NCI-H187 treated with DMSO at 0.1 percent for 48 hours (cell line): ENCODE measurements at regions not wholly inside any gene's neighbourhood (a gene's known extent, or its start where the extent isn't known, plus 50 kb on each side); places are given as distances from the start of the nearest gene placed in this dataset.
"Not testable (repeated sequence)": the region's sequence is repeated elsewhere in the genome, so short reads cannot be mapped to it uniquely, and the experiment has no call there.

ENCODE experiments used
- DNase-seq: peaks from one replicate; lab custom pipeline; 2025; lab: John Stamatoyannopoulos, UW

DNA sequence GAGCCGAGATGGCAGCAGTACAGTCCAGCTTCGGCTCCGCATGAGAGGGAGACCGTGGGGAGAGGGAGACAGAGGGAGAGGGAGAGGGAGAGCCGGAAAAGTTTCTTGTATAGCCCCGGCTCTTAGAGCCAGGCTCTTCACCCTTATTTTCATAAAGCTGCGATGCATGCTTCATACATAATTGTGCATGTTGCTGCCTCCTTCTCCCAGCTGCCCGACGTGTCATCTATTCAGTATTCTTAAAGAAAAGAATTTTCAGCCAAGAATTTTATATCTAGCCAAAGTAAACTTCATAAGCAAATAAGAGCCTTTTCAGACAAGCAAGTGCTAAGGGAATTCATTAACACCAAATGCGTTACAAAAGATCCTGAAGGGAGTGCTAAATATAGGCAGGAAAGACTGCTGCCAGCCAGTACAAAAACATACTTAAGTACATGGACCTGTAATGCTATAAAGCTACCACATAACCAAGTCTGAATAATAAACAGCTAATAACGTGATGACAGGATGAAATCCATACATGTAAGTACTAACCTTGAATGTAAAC lies 219.8 kb upstream of the CXADR start:
- DNase-seq: not testable (repeated sequence)

DNA sequence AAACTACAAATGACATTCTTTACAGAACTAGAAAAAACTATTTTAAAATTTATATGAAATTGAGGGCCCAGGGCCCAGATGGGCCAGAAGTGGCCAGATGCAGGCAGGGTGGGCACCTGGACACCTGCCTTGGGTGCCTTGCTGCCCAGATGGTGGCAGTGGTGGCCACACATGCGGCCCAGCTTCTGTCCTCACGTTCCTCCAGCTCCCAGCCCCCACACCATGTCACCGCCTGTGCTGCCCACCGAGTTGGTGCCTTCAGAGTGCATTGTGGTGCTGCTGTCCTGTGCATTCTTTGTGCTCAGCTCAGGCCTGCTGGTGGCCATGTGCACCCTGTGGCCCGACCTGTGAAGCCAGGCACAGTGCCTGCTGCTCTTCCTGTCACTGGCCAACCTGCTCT lies 216.8 kb upstream of the CXADR start:
- DNase-seq: no peak

DNA sequence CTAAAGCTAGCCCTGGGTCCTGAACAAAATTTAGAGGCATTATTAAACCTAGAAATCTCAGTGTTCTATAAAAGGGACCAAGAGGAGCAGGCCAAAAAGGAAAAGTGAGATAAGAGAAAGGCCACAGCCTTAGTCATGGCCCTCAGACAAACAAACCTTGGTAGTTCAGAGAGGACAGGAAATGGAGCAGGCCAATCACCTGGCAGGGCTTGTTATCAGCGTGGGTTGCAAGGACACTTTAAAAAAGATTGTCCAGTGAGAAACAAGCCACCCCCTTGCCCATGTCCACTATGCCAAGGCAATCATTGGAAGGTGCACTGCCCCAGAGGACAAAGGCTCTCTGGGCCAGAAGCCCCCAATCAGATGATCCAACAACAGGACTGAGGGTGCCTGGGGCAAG lies 213.3 kb upstream of the CXADR start:
- not testable (repeated sequence) for DNase-seq

DNA sequence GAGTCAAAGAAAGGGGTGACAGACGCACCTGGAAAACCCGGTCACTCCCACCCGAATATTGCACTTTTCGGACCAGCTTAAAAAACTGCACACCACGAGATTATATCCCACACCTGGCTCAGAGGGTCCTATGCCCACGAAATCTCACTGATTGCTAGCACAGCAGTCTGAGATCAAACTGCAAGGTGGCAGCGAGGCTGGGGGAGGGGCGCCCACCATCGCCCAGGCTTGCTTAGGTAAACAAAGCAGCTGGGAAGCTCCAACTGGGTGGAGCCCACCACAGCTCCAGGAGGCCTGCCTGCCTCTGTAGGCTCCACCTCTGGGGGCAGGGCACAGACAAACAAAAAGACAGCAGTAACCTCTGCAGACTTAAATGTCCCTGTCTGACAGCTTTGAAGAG lies 185.1 kb upstream of the CXADR start:
- not testable (repeated sequence) for DNase-seq

DNA sequence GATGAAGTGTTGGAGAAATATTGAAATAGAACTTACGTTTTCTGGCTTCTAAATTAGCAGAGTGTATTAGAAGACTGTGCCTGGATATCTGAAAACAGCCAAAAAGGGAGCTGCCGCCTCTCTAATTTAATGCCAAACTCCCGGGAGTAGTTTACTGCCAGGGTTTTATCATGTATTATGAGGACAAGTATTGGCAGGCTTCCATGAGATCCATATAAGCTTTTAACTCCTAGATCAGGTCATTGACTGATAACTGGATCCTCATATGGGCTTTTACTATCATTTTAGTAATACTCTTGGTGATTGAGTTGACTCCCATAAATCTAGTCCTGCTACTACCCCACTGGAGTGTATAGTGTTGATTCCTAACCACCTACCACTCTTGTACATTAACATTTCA lies 178.4 kb upstream of the CXADR start:
- DNase-seq: peak; percentile 90

DNA sequence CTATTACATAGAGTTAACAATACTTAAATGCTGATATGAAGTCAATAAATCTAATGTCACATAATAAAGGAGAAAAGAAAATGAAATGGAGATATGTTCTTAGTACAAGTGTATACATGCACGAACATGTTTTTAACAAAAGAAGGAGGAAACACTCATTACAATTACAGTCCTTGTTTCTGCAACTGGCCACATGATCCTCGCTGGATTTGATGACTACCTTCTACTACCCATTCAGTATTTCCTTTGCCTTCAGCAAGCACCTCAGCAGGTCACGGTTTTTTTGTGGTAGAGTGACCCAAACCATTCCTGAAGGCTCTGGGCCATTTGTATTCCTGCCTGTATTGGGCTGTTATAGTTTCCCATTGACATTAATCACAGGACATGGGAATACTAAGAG lies 172.8 kb upstream of the CXADR start:
- no peak for DNase-seq

DNA sequence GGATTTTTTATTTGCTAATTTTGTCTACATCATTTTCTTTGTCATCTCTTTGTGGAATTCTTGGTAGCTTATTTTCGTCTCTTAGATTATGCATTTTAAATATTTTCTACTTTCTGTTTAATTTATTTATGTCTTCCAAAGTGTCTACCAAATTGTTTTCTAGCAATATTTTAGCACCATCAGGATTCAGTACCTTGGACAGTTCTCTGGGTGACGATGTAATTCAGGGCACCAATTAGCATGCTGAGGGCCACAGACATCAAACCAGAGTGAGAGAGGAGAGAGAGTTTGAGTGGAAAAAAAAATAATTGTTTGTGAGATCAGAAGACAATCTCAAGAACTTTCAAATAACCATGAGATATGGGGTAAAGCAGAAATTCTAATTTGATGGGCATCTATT lies 169.8 kb upstream of the CXADR start:
- DNase-seq: no peak

DNA sequence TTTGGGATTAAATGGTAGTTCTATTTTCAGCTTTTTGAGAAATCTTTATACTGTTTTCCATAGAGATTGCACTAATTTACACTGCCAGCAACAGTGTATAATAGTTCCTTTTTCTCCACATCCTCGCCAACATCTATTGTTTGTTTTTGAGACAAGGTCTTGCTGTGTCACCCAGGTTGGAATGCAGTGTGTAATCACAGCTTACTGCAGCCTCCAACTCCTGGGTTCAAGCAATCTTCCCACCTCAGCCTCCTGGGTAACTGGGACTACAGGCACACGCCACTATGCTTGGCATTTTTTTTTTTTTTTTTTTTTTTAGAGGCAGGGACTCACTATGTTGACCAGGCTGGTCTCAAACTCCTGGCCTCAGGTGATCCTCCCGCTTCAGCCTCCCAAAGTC lies 164.5 kb upstream of the CXADR start:
- no peak for DNase-seq

DNA sequence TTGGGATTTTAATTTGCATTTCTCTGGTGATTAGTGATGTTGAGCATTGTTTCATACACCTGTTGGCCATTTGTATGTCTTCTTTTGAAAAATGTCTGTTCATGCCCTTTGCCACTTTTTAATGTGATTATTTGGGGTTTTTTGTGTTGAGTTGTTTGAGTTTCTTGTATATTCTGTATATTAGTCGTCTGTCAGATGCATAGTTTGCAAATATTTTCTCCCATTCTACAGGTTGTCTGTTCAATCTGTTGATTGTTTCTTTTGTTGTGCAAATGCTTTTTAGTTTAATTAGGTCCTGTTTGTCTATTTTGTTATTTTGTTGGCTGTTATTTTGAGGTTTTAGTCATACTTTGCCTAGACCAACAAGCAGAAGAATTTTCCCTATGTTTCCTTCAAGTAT lies 164.0 kb upstream of the CXADR start:
- DNase-seq: no peak

DNA sequence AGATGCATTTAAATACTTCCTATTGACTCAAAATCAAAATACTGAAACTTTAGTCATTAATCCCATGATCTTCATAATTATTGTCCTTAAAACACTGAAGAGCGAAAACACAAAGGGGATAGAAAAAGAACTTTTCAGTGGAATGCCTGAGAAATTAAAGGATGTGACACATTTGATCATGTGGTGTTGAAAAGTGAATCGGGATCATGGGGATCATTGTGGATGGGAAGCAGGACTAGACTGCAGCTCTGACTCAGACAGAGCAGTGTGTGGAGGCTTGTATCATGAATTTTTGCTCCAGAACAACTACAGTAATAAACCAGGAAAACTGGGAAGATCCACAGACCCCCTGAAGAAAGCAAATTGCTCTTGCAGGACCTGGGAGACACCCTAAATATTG lies 161.1 kb upstream of the CXADR start:
- no peak for DNase-seq

DNA sequence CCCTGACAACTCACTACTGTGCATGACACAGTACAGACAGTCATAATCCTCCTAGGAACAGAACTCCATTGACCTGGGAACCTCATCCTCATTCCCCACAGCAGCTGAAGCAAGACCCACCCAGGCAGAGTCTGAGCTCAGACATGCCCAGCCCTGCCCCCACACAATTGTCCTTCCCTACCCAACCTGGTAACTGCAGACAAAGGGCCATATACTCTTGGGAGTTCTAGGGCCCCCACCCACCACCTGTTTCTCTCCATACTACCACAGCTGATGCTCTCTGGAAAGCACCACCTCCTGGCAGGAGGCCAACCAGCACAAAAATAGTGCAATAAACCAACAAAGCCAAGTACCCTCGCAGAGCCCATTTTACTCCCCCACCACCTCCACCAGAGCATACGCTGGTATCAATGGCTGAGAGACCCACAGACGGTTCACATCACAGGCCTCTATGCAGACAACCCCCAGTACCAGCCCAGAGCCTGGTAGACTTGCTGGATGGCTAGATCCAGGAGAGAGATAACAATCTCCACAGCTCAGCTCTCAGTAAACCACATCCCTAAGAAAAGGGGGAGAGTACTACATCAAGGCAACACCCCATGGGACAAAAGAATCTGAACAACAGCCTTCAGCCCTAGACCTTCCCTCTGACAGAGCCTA lies 159.7 kb upstream of the CXADR start:
- DNase-seq: peak; percentile 93

DNA sequence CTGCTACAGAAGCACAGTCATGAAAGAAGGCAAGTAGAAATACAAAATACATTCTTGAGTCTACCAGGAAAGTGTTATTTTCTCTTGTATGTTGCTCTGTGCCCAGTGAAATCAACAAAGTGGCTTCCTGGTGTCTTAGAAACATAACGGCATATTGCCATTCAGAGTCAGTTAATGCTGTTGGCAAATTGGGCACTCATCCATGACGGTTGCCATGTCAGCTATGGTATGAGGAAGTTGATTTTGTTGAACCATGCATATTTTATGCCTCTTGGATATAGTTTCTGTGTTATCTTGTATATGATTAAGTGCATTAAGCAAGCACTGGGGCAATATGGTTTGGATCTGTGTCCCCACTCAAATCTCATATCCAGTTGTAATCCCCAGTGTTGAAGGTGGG lies 153.1 kb upstream of the CXADR start:
- peak; percentile 32 for DNase-seq

DNA sequence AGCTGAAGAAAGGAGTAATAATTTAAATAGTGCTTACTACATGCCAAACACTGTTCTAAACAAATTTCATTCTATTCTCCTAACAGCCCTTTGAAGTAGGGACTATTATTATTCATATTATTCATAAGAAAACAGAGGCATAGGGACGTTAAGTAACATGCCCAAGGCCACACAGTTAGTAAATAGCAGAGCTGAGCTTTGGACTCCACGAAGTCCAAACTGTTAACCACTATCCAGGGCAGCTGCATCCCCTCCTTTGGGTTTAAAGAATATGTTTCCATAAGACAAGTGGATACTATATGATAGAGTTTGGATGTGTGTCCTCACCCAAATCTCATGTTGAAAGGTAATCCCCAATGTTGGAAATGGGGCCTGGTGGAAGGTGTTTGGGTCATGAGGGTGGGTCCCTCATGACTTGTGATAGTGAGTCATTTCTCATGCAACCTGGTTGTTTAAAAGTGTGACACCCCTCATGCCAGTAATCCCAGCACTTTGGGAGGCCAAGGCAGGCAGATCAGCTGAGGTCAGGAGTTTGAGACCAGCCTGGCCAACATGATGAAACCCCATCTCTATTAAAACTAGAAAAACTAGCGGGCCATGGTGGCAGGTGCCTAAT lies 144.0 kb upstream of the CXADR start:
- no peak for DNase-seq

DNA sequence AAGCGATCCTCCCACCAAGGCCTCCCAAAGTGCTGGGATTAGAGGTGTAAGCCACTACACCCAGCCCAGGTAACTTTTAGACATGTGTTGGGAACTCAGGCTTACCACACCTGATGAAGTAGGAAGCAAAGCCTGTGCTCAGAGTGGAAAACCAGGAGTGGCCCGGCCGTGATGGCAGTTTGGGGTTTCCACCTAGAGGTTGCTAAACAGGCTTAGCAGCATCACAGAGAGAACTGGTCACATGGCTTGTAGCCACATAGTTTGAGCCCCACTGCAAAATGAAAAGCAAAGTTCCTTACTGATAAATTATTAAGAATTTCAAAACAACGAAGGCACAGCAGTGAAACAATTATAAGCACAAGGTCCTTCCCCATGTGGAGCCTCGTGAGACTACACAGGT lies 142.6 kb upstream of the CXADR start:
- no peak for DNase-seq

DNA sequence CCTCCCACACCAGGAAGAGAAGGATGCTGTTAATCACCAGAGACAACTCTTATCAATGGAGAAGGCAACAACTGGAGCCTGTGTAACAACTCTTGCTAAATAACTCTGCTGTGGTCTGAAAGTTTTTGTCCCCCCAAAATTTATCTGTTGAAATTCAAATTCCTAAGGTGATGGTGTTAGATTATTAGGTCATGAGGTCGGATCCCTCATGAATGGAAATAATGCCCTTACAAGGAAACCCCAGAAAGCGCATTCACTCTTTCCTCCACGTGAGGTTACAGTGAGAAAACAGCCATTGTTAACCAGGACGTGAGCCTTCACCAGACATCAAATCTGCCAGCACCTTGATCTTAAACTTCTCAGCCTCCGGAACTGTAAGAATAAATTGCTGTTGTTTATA lies 141.9 kb upstream of the CXADR start:
- DNase-seq: no peak

DNA sequence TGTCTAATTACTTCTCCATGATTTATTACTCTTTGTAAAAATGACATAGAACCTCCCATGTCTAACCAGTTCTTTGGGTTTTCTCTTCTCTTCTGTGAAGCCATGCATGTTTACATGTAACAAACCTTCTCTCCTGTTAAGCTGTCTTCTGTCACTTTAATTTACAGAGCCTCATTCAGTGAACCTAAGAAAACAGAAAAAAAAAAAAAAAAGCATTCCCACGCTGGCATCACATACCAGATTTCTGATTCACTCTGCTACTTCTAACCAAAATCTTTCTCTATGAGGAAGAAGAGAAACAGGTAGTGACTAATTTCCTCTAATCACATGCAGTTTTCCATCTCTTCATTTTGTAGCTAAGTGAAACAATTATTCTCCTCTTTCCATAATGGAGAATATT lies 141.4 kb upstream of the CXADR start:
- DNase-seq: no peak

DNA sequence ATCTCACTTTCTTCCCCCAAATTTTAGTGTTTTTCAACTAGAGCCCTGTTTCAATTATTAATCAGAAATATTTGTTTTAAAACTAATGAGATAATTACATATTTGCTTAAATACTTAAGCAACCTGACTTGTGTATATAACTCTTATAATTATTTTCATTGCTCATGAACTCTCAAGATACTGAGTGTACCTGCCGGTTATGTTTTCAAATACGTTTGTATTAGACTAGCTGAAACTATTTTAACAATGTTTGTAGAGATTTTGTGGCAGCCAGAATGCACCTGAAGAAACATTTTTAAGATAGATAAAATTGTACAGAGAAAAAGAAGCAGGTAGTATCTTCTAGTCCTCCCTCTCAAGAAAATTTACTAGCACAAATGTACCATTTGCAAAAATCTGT lies 140.6 kb upstream of the CXADR start:
- no peak for DNase-seq

DNA sequence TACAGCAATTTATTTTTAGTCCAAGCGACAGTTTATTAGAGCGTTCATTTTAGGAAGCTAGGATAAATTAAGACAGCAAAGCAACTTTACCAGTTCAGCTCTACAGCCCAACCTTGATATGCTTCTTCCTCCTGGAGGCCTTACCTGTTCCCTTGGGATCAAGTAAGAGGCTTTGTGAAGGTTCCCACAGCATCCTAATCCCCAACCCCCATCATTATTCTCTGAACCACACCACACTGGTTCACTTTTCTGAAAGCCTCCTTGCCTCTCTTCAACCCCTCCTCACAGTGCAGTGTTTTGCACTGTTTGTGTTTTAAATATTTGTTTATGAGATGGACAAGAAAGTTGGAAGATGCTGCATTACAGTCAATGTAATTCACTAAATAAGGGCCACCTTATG lies 126.3 kb upstream of the CXADR start:
- DNase-seq: peak; percentile 50

DNA sequence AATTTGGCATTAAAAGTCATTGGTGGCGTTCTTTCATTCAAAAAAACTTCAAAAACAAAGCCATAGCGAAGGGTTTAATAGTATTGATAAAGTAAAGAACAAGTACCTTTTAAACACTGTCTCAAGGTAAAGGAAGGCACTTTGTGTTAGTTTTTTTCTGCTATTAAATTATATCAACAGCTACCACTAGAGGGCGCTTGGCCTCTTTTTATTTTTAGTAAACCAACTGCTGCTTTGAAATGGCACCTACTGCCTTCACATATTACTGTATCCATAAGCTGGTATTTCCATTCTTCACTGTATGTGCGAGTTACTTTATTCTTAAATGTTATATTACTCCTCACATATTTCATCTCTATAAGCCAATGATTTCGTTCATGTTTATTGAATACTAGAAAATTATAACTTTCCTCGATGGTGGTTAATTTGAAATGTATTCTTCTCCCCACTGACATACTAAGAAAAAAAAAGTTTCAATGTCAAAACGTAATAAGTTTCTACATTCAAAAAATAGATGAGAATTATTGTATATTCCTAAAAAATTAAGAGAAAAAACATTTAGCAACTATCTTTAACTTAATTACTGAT lies 125.7 kb upstream of the CXADR start:
- DNase-seq: peak; percentile 70

DNA sequence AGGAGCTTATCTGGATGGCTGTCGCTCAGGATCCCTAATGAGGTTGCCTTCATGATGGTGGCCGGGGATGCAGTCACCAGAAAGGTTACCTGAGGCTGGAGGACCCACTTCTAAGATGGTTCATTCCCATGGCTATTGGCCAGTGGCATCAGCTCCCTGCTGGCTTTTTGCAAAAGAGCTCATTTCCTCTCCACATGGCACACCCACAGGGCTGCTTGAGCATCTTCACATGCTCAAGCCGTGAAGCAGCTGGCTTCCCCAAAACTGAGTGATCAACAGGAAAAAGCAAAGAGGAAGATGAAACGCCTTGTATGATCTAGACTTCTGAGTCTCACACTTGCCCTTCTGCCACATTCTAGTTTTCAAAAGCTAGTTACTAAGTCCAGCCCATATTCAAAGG lies 124.6 kb upstream of the CXADR start:
- DNase-seq: no peak

DNA sequence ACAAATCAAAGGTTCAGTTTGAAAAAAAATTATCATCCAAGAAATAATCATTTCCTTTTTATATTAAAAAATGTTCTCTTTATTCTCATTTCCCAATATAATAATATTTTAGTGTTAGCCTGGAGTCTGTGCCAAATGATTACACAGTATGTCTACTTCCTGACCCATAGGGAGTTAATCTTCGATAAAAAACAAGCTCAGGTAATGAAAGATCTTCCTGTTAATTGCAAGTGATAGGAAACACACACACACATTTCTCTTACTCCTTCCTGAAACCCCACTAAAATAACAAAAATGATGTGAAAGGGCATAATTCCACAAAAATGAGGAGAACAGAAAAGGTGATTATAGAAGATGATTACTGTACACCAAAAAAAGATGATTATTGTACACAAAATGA lies 123.5 kb upstream of the CXADR start:
- no peak for DNase-seq

DNA sequence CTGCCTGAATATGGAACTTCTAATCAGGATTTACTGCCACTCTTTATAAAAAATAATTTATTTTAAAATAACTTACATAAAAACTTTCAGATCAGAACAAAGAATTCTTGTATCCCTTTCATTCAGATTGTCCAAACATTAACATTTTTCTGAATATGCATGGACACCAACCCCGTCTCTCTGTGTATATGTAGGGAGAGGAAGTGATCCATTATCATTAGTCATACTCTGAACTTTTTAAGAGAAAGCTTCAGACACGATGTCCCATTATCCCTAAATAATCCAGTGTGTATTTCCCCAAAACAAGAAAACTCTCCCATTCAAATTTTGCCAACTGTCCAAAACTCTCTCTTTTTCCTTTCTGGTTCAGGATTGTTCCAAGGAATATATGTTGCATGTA lies 122.3 kb upstream of the CXADR start:
- no peak for DNase-seq

DNA sequence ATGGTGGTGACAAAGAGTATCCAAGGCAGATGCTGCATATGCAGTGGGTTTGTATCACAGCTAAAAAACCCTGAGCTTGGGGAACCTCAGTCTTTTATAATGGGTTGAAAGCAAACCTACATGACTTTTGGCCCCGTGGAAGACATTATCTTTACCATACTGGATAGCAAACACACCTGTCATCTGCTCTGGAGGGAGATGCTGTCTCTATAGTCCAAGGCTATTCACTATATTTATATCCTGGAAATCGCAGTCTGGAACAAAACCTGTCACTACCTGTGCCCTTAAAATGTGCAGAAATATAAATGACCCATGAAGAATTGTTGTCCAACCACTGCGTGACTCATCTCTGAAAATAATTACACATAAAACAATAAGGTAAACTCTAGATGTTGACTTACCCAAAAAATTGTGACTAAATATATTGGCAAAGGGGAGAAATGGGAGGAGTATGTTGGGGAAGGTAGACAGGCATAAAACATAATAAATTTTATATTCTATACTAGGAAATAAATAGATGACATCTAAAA lies 121.0 kb upstream of the CXADR start:
- DNase-seq: no peak
